Lower leg skin (tissue), 4 donors: ENCODE measurements at regions not wholly inside any gene's neighbourhood (a gene's known extent, or its start where the extent isn't known, plus 50 kb on each side); places are given as distances from the start of the nearest gene placed in this dataset.

Experiments used
- DNase-seq, 2 donors: peaks; one replicate each; pipeline ENCODE4 v3.0.0-alpha.2; 2019; ENCODE audit warnings: low spot score in 2 of 2
- H3K4me3 ChIP-seq: fragments of 200-600 bp; sonication (generic); 2 replicates; pipeline ENCODE4 v1.5.1; 2017; ENCODE audit warnings: mild to moderate bottlenecking, low read depth; ENCODE audit not compliant: poor library complexity, severe bottlenecking
- POLR2A ChIP-seq, 2 donors: fragments of 450-650 bp; IDR thresholded peaks; one replicate each; pipeline ENCODE4 v1.6.1; 2016 to 2017; ENCODE audit warnings: antibody characterized with exemption in 2 of 2, mild to moderate bottlenecking in 1 of 2, moderate library complexity in 1 of 2
- WGBS, 2 donors: methylation state at CpG; one replicate each; pipeline ENCODE4 v1.1.5; 2018; 5-methylcytosine and 5-hydroxymethylcytosine counted together
- intact Hi-C: fragments of 100-400 bp; cut with DNase I; formaldehyde crosslinking; loops from one replicate; pipeline ENCODE4 v1.15.0; 2023; ENCODE audit warnings: low total_unique reads
- TF ChIP-seq, protein P1 (sequence below), 3 donors: fragments of 450-650 bp; IDR thresholded peaks; one replicate each; pipeline ENCODE4 v1.5.1; 2016; ENCODE audit warnings: antibody characterized with exemption in 3 of 3, mild to moderate bottlenecking in 3 of 3, moderate library complexity in 2 of 3

DNA sequence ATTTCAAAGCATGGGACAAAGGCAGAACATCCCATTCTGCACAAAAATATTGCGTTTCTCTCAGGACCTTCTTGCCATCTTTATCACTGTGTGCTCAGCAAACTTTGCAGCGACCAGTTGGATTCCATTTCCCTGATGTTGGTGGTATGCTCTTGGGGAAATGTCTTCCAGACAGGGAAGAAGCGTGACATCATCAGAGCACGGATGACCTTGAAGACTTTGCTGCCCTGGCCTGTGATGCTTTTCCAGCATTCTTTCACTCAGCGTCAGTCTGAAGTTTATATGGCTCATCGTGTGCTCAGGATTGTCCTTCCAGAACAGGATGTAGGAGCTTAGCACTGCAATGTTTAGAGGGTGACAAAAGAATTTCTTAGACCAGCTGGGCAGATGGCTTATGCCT is 131.4 kb upstream of the F3 start:
- DNase-seq = no peak
- no peak for TF ChIP-seq POLR2A (IDR thresholded peaks at IDR 0.05)
- TF ChIP-seq, protein P1, sequence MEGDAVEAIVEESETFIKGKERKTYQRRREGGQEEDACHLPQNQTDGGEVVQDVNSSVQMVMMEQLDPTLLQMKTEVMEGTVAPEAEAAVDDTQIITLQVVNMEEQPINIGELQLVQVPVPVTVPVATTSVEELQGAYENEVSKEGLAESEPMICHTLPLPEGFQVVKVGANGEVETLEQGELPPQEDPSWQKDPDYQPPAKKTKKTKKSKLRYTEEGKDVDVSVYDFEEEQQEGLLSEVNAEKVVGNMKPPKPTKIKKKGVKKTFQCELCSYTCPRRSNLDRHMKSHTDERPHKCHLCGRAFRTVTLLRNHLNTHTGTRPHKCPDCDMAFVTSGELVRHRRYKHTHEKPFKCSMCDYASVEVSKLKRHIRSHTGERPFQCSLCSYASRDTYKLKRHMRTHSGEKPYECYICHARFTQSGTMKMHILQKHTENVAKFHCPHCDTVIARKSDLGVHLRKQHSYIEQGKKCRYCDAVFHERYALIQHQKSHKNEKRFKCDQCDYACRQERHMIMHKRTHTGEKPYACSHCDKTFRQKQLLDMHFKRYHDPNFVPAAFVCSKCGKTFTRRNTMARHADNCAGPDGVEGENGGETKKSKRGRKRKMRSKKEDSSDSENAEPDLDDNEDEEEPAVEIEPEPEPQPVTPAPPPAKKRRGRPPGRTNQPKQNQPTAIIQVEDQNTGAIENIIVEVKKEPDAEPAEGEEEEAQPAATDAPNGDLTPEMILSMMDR (IDR thresholded peaks at IDR 0.05) = no peak
- 80 to 92% methylated on average over 6 of the region's 6 CpGs for WGBS, 2 donors
- intact Hi-C loops = no loop called here
- no peak overlapping the region for H3K4me3 ChIP-seq

DNA sequence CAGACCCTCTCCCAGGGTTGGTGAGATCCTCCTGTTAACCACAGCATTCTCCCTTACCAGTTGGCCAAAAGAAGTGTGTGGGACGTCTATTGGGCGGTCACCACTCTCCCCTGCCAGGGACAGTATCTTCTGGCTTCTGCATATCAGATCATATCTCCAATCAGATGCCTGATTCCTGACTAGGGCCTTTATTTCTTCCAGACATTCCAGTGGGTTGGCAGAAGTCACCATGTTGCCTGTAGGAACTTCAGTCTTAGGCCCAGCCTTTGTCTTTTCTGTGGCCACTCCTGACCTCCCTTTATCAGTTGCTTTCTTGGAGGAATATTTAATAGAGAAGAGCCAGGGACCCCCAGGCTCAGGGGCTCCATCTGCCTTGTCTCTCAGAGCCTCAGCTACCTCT is 130.4 kb upstream of the F3 start:
- intact Hi-C loops = no loop called here
- 89 to 95% methylated on average over 2 of the region's 2 CpGs for WGBS, 2 donors
- H3K4me3 ChIP-seq = no peak overlapping the region
- no peak for DNase-seq
- no peak for TF ChIP-seq POLR2A (IDR thresholded peaks at IDR 0.05)
- TF ChIP-seq, protein P1 (IDR thresholded peaks at IDR 0.05) = no peak

DNA sequence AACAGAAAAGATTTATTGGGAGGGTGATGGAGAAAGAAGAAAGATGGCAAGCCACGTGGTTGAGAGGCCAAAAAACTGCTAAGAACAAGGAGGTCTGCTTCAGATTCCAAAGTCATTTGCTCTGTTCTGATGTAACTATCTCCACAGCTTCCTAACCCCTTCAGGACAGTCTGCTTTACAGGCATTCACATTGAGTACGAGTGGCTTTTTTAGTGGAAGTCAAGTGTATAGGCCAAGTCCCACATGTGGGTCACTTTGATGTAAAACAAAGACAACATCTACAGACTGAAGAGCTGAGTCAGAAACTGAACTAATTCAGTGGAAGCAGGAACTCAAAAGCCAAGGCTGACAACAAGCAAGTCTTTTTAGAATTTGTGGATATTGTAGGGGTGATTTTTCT is 128.7 kb upstream of the F3 start:
- no peak overlapping the region for H3K4me3 ChIP-seq
- no peak for DNase-seq
- TF ChIP-seq POLR2A (IDR thresholded peaks at IDR 0.05) = no peak
- TF ChIP-seq, protein P1 (IDR thresholded peaks at IDR 0.05) = no peak
- intact Hi-C loops = no loop called here
- 73 to 78% methylated on average over 2 of the region's 2 CpGs for WGBS, 2 donors

DNA sequence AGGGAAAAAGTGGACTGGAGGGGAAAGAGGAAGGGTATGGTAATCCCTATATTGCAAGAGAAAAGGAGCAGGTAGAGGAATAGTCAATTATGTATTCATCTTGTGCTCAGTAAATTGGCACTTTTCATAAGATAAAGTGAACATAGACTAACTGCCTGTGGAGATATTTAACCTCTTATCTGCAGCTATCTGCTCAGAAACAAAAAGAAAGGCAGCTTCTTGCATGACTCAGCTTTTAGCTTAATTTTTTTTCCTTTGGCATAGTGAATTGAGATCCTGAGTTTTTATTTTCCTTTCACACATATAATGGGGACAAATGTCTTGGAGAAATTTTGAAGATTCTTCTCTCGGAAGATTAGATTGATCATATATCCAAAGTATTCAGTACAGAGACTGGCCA is 127.6 kb upstream of the F3 start:
- intact Hi-C loops = no loop called here
- TF ChIP-seq, protein P1 (IDR thresholded peaks at IDR 0.05) = no peak
- TF ChIP-seq POLR2A (IDR thresholded peaks at IDR 0.05) = no peak
- WGBS, 2 donors = 83 to 84% methylated on average over 1 of the region's 1 CpG
- no peak for DNase-seq
- no peak overlapping the region for H3K4me3 ChIP-seq

DNA sequence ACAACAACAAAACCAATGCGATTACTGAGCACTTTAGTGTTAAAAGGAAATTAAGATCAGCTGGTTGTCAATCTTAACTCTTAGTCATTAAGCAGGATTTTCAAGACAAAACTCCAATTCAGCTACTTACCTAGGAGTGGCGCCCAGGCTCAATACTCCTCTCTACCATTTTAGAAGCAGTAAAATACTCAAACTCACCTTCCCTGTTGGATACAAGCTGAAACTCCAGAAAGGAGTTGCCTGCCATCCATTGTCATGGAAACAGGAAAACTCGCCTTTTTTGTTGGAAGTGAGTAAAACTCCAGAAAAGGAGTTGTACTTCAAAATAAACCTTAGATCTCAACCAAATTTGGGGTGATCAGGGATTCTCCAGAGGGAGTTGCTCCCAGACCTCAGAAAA is 127.0 kb upstream of the F3 start:
- intact Hi-C loops = no loop called here
- H3K4me3 ChIP-seq = no peak overlapping the region
- WGBS, 2 donors = 74 to 92% methylated on average over 3 of the region's 3 CpGs
- TF ChIP-seq POLR2A (IDR thresholded peaks at IDR 0.05) = no peak
- no peak for DNase-seq

DNA sequence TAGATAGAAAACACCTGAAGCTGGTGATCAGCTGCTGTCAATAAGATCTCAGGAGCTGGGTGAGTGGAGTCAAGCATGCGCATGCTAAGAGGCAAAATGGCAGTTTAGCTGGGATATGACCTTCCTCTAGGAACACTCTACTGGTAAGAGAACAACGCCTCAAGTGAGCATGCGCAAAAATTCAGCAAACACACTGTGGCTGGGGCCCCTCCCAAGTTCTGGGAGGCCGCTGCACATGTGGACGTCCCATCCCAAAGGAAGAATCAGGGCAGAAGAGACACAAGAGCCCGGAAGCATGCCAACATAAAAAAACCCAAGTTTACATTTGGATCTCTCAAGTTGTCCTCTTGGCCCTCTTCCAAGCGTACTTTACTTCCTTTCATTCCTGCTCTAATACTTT is 126.3 kb upstream of the F3 start:
- WGBS, 2 donors = 89 to 90% methylated on average over 7 of the region's 7 CpGs

More for the DNA sequence above, 126.3 kb upstream of the F3 start:
- DNase-seq = no peak
- H3K4me3 ChIP-seq = no peak overlapping the region
- TF ChIP-seq POLR2A (IDR thresholded peaks at IDR 0.05) = no peak
- TF ChIP-seq, protein P1 (IDR thresholded peaks at IDR 0.05) = no peak
- intact Hi-C loops = no loop called here
